GM23338 (cell line): ENCODE measurements at regions not wholly inside any gene's neighbourhood (a gene's known extent, or its start where the extent isn't known, plus 50 kb on each side); places are given as distances from the start of the nearest gene placed in this dataset.

Experiments
- ATAC-seq: fragments of 200-7000 bp; cut with Tn5 transposase; 3 replicates; pipeline ENCODE4 v1.9.1; 2020
- DNase-seq: peaks from one replicate; pipeline ENCODE4 v3.0.0-alpha.2; 2015; ENCODE audit warnings: low spot score
- H2AFZ ChIP-seq: fragments of 200-600 bp; sonication (generic); 2 replicates; pipeline ENCODE4 v1.8.0; 2016; ENCODE audit warnings: antibody characterized with exemption, mild to moderate bottlenecking, moderate library complexity
- H3F3A ChIP-seq: fragments of 200-600 bp; sonication (generic); replicated peaks from 2 replicates; pipeline ENCODE4 v1.8.0; 2017; ENCODE audit warnings: antibody characterized with exemption, mixed run types, low read depth
- H3K27ac ChIP-seq: fragments of 200-600 bp; sonication (generic); 2 replicates; pipeline ENCODE4 v1.6.1; 2016; ENCODE audit warnings: low read depth
- H3K27me3 ChIP-seq: fragments of 200-600 bp; sonication (generic); 2 replicates; pipeline ENCODE4 v1.8.0; 2016; ENCODE audit warnings: mild to moderate bottlenecking, mixed run types, moderate library complexity; ENCODE audit not compliant: insufficient read depth
- H3K36me3 ChIP-seq: fragments of 200-600 bp; sonication (generic); 2 replicates; pipeline ENCODE4 v1.8.0; 2016; ENCODE audit warnings: mild to moderate bottlenecking; ENCODE audit not compliant: insufficient read depth
- H3K4me1 ChIP-seq: fragments of 200-600 bp; sonication (generic); 2 replicates; pipeline ENCODE4 v1.8.0; 2016; ENCODE audit warnings: mild to moderate bottlenecking, moderate library complexity; ENCODE audit not compliant: insufficient read depth
- H3K4me2 ChIP-seq: fragments of 200-600 bp; sonication (generic); 2 replicates; pipeline ENCODE4 v1.7.1; 2017; ENCODE audit warnings: mixed run types
- H3K4me3 ChIP-seq: fragments of 200-600 bp; sonication (generic); 2 replicates; pipeline ENCODE4 v1.6.1; 2016; ENCODE audit warnings: mixed run types
- H3K79me2 ChIP-seq: fragments of 200-600 bp; sonication (generic); replicated peaks from 2 replicates; pipeline ENCODE4 v1.8.0; 2017; ENCODE audit warnings: mild to moderate bottlenecking; ENCODE audit not compliant: insufficient read depth
- H3K9me2 ChIP-seq: fragments of 200-600 bp; sonication (generic); 2 replicates; pipeline ENCODE4 v1.8.0; 2017; ENCODE audit not compliant: insufficient read depth
- H4K20me1 ChIP-seq: fragments of 200-600 bp; sonication (generic); replicated peaks from 2 replicates; pipeline ENCODE4 v1.8.0; 2017; ENCODE audit warnings: mild to moderate bottlenecking; ENCODE audit not compliant: insufficient read depth
- H3K27ac Mint-ChIP-seq: 2 replicates; pipeline ENCODE4 v1.8.0; 2020; ENCODE audit warnings: inconsistent platforms, mild to moderate bottlenecking, moderate library complexity, mixed read lengths
- H3K27me3 Mint-ChIP-seq: 3 replicates; pipeline ENCODE4 v1.8.0; 2022; ENCODE audit warnings: low read depth, mild to moderate bottlenecking, moderate library complexity, mixed read lengths, inconsistent platforms; ENCODE audit not compliant: insufficient read depth, poor library complexity
- H3K36me3 Mint-ChIP-seq: 3 replicates; pipeline ENCODE4 v1.8.0; 2021; ENCODE audit warnings: low read depth, mild to moderate bottlenecking, inconsistent platforms, moderate library complexity, mixed read lengths
- H3K4me1 Mint-ChIP-seq: 3 replicates; pipeline ENCODE4 v1.8.0; 2020; ENCODE audit warnings: mild to moderate bottlenecking, inconsistent platforms, mixed read lengths
- H3K4me3 Mint-ChIP-seq: 3 replicates; pipeline ENCODE4 v1.8.0; 2021; ENCODE audit warnings: moderate library complexity, mild to moderate bottlenecking, inconsistent platforms, mixed read lengths
- H3K9me3 Mint-ChIP-seq: 3 replicates; pipeline ENCODE4 v1.8.0; 2020; ENCODE audit warnings: moderate library complexity, mild to moderate bottlenecking, inconsistent platforms, mixed read lengths
- CREB1 ChIP-seq: fragments of 250-450 bp; sonication (Bioruptor Pico); IDR thresholded peaks from 2 replicates; pipeline ENCODE4 v1.5.0; 2020; ENCODE audit warnings: low read depth, mild to moderate bottlenecking, moderate library complexity
- CTCF ChIP-seq, 2 experiments: fragments of 200-600 bp in 1 of 2; sonication (generic) in 1 of 2; conservative IDR thresholded peaks; 2 replicates each; pipeline versions ENCODE4 v1.5.1 to v1.6.1; 2016 to 2017; ENCODE audit warnings: antibody characterized with exemption in 2 of 2, low read depth in 2 of 2, mild to moderate bottlenecking in 2 of 2, moderate library complexity in 1 of 2
- ETS1 ChIP-seq: IDR thresholded peaks from 2 replicates; pipeline ENCODE4 v1.6.1; 2016; ENCODE audit warnings: antibody characterized with exemption
- EZH2 ChIP-seq: fragments of 200-600 bp; sonication (generic); IDR thresholded peaks from one replicate; pipeline ENCODE4 v1.8.0; 2017; ENCODE audit warnings: antibody characterized with exemption, mild to moderate bottlenecking, low read depth; ENCODE audit not compliant: unreplicated experiment
- EZH2phosphoT487 ChIP-seq: fragments of 200-600 bp; sonication (generic); IDR thresholded peaks from one replicate; pipeline ENCODE4 v1.8.1; 2018; ENCODE audit warnings: antibody characterized with exemption; ENCODE audit not compliant: unreplicated experiment
- JUNB ChIP-seq: IDR thresholded peaks from one replicate; pipeline ENCODE4 v1.6.1; 2016; ENCODE audit warnings: antibody characterized with exemption; ENCODE audit not compliant: unreplicated experiment
- NANOG ChIP-seq: IDR thresholded peaks from 2 replicates; pipeline ENCODE4 v1.6.1; 2016; ENCODE audit warnings: antibody characterized with exemption, borderline replicate concordance
- POLR2AphosphoS5 ChIP-seq: IDR thresholded peaks from 2 replicates; pipeline ENCODE4 v1.6.1; 2016; ENCODE audit warnings: antibody characterized with exemption, low read depth
- REST ChIP-seq: IDR thresholded peaks from one replicate; pipeline ENCODE4 v1.6.1; 2018; ENCODE audit warnings: antibody characterized with exemption; ENCODE audit not compliant: unreplicated experiment
- STAT1 ChIP-seq: IDR thresholded peaks from one replicate; pipeline ENCODE4 v1.6.1; 2016; ENCODE audit warnings: antibody characterized with exemption; ENCODE audit not compliant: unreplicated experiment
- ZNF114 ChIP-seq: fragments of 250-450 bp; sonication (Bioruptor Pico); IDR thresholded peaks from 2 replicates; pipeline ENCODE4 v1.5.0; 2020; ENCODE audit warnings: mild to moderate bottlenecking, moderate library complexity
- ZNF331 ChIP-seq: fragments of 250-450 bp; sonication (Bioruptor Pico); IDR thresholded peaks from 2 replicates; pipeline ENCODE4 v1.5.0; 2020; ENCODE audit warnings: low read depth, mild to moderate bottlenecking, moderate library complexity
- ZNF462 ChIP-seq: fragments of 250-450 bp; sonication (Bioruptor Pico); IDR thresholded peaks from 2 replicates; pipeline ENCODE4 v1.5.0; 2020; ENCODE audit warnings: mild to moderate bottlenecking, moderate library complexity

GRCh38 chr3:177335728-177336127 lies 138.4 kb upstream of the TBL1XR1 start:
- no peaks in the 10 kb centered on the region for H3K9me3 Mint-ChIP-seq
- Histone ChIP-seq H3K9me2 (no peaks in the 10 kb centered on the region), H3K36me3 (no peaks in the 10 kb centered on the region), H3K79me2 (no peaks in the 10 kb centered on the region), H3K4me3 (no peak overlapping the region), H3K4me2 (no peak overlapping the region), H3F3A (no peaks in the 10 kb centered on the region), H3K27me3 (no peaks in the 10 kb centered on the region), H4K20me1 (no peaks in the 10 kb centered on the region; the same call in 1 of the 2 replicates), H3K4me1 (no peaks in the 10 kb centered on the region), H3K27ac (no peak overlapping the region), H2AFZ (no peak overlapping the region)
- no peak overlapping the region for H3K4me3 Mint-ChIP-seq
- ATAC-seq (no peak), DNase-seq (no peak)
- H3K36me3 Mint-ChIP-seq, result no peaks in the 10 kb centered on the region
- H3K27me3 Mint-ChIP-seq, result no peaks in the 10 kb centered on the region
- H3K27ac Mint-ChIP-seq, result no peak overlapping the region
- no peaks in the 10 kb centered on the region for H3K4me1 Mint-ChIP-seq
- TF ChIP-seq POLR2AphosphoS5 (no peak), CREB1 (CRISPR knock-in tag) (no peak), REST (no peak), JUNB (no peak), CTCF (conservative IDR thresholded peaks at IDR 0.05; ENCODE audit: low read depth in 2 of 2) (no peak), ZNF331 (CRISPR knock-in tag) (no peak), EZH2phosphoT487 (no peak), ETS1 (no peak), NANOG (no peak), ZNF462 (CRISPR knock-in tag) (no peak), ZNF114 (CRISPR knock-in tag) (no peak), EZH2 (no peak), STAT1 (no peak)
